ACHN (cell line): ENCODE measurements at regions not wholly inside any gene's neighbourhood (a gene's known extent, or its start where the extent isn't known, plus 50 kb on each side); places are given as distances from the start of the nearest gene placed in this dataset.

ENCODE experiments used
- DNase-seq: peaks from one replicate; pipeline ENCODE4 v3.0.0-alpha.2; 2015
- in situ Hi-C: cut with HindIII; loops from 2 replicates; pipeline ENCODE4 v1.10.0; 2017; ENCODE audit warnings: low sequenced_read_pairs, low pct_ligation_motif_present, low pct_unique_long_range_greater_than_20kb

GRCh38 chr5:18944771-18945170, 1043.2 kb downstream of the CDH18 start:
- no peak for DNase-seq
- in situ Hi-C loops = no loop called here

- no peak for DNase-seq
- in situ Hi-C loops = no loop called here
Measured at GRCh38 chr5:18954239-18954638, 1033.8 kb downstream of the CDH18 start.

DNA sequence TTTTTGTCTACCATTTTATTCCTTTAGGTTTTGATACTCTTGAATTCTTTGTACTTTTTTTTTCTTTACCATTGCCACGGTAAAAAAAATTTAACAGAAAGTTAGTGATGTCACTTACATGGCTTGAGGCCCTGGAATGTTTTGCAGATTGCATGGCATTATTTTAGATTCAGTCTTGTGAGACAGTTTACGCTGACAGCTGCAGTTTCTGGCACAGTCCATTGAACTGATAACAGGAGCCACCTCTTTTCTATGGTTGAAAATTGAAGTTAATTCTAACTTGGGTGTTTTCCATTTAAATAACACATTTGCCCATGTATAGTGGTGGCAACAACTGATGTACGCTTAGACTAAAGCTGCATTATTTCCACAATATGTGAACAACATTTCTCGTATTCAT, 1028.5 kb downstream of the CDH18 start:
- in situ Hi-C loops = no loop called here
- DNase-seq = no peak

- in situ Hi-C loops = no loop called here
- DNase-seq = no peak
Measured at GRCh38 chr5:18961234-18961633, 1026.8 kb downstream of the CDH18 start.

DNA sequence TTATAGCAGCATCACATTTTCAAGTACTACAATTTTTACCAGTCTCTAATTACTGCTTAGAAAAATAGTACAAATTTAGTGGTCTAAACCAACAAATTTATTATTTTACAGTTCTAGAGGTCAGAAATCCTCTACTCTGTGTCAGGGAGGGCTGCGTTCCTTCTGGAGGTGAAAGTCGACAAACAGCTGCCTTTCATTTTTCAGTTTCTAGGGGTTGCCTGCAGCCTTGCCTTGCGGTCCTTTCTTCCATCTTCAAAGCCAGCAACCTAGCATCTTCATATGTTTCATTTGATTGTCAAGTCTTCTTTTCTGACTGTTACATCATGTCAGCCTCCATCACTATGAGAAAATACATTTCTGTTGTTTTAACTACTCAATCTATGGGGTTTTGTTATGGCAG, 1022.1 kb downstream of the CDH18 start:
- in situ Hi-C loops = no loop called here
- no peak for DNase-seq

DNA sequence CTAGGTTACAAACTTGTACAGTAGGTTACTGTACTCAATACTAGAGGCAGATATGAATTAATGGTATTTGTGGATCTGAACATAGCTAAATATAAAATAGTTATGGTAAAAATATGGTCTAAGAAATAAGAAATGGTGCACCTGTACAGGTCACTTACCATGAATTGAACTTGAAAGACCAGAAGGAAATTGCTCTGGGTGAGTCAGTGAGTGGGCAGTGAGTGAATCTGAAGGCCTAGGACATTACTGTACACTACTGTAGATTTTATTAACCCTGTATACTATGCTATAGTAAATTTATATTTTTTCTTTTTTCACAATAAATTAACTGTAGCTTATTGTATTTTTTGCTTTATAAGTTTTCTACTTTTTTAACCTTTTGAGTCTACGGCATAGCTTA, 1020.4 kb downstream of the CDH18 start:
- no peak for DNase-seq
- in situ Hi-C loops = no loop called here

GRCh38 chr5:18968966-18969365, 1019.0 kb downstream of the CDH18 start:
- no peak for DNase-seq
- in situ Hi-C loops = no loop called here

DNA sequence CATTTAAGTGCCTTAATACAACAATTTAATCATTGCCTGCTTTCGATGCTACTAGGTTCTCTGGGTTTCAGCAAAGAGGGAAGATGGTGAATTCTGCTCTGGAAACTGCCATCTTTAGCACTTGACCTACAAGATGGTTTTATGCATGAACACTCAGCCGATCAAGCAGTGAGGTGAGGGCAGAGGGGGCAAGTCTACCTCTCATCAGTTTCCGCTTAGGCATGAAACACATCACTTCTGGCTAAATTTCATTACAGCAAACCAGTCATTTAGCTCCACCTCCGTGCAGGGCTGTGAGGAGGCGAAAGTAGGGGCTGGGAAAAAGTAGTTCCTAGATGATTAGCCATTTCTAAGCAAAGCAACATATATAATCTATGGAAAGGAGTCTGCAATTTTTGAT, 1018.0 kb downstream of the CDH18 start:
- no peak for DNase-seq
- in situ Hi-C loops = no loop called here

- in situ Hi-C loops = no loop called here
- no peak for DNase-seq
Measured at GRCh38 chr5:18972177-18972576, 1015.8 kb downstream of the CDH18 start.

DNA sequence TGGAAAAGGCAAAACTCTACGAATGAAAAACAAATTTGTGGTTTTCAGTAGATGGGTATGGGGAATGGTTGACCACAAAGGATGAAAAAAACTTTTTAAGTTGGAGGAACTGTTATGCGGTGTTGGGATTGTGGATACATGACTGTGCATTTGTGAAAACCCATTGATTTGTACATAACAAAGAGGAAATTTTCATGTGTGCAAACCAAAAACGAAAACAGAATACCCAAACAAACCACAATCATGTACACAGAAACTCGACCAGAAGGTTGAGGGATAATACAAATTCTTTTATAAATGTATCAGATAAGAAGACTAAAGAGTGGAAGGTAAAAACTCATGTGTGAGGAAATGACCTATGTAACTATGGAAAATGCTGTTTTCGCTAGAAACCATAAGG, 1012.4 kb downstream of the CDH18 start:
- in situ Hi-C loops = no loop called here
- no peak for DNase-seq

DNA sequence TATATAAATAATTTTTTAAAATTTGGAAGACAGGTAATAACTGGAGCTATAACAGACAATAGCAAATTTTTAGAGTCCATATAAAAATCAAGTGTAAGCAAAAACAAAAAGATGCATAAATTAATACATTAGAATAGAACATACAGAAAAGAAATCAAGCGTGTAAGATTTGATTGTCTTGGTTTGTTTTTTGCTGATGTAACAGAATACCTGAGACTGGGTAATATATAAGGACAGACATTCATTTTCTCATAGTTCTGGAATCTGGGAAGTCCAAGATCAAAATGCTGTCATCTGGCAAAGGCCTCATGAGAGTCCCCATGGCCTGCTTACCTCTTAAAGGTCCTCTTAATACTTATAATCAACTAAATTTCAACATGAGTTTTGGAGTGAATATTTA, 1010.1 kb downstream of the CDH18 start:
- no peak for DNase-seq

DNA sequence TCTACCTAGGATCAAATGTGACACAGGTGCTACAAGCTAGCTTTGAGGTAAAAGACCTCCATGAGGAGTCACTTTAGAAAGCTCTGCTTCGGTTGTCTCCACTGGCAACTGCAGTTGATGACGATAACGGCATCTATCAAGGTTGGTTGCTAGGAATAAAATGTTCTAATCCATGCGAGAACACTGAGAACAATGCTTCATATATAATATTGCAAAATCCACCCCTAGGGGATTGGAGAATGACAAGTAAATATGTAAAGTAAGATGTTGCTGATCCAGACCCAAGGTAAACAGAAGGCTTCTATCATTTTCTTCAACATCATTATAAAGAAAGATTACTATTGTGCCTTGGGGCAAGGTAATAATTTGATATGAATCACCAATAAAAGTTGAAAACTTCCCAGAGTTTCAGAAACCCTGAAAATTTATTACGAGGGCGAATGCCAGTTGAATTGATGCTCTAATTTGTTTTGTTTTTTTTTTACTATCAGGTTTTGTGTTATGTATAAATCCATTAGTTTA, 1003.4 kb downstream of the CDH18 start:
- in situ Hi-C loops = no loop called here
- DNase-seq = no peak

More for the DNA sequence above, 1010.1 kb downstream of the CDH18 start:
- in situ Hi-C loops = no loop called here

DNA sequence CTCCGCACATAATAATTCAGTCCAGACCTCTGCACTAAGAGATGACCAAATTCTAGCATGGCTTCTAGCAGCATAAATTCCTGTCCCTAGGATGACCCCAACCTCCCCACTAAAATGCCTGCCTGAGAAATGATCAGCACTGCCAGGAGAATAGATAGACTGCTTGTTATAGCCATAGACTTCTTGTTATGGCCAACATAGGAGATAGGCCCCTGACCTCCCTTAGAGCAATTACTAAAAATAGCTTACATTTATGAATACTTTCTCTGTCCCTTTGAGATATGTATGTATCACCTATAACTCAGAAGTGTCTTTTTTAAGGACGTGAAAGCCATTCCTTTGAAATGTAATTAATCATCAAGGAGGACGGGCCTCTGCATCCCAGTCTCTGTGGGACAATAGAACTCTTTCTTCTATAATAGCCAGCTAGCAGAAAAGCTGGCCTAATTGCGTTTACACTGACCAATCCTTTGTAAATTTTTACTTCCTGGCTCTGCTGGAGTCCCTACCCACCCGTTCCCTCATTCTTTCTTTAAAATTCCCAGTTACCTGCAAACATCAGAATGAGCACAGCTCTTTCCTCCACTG, 1002.7 kb downstream of the CDH18 start:
- no peak for DNase-seq
- in situ Hi-C loops = no loop called here

DNA sequence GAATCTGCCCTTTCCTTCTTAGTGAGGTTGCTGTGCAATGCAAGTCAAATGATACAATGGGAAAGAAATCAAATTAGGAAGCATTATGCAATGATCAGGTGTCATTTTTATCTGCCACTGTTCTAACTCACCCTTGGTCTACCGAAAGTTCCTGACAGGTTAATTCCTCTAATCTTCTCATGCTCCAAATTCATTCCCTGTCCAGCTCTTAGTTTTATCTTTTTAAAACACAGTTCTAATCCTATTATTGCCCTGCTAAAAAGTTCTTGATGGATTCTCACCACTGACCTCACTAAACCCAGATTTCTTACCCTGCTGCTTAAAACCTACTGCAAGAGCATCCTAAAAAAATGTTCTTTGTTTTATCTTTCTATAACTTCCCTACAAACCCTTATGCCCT, 1000.9 kb downstream of the CDH18 start:
- DNase-seq = no peak
- in situ Hi-C loops = no loop called here

DNA sequence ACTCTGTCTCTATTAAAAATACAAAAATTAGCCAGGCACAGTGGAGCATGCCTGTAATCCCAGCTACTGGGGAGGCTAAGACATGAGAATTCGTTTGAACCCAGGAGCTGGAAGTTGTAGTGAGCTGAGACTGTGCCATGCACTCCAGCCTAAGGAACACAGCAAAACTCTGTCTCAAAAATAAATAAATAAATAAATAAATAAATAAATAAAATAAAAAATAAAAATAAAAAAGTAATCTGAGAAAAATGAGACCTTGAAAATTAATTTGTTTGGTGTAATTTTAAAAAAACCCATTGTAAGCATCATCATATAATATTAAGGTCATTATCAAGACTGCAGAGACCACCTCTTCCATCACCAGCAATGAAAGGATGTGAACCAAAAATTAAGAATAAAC, 997.1 kb downstream of the CDH18 start:
- no peak for DNase-seq
- in situ Hi-C loops = no loop called here

DNA sequence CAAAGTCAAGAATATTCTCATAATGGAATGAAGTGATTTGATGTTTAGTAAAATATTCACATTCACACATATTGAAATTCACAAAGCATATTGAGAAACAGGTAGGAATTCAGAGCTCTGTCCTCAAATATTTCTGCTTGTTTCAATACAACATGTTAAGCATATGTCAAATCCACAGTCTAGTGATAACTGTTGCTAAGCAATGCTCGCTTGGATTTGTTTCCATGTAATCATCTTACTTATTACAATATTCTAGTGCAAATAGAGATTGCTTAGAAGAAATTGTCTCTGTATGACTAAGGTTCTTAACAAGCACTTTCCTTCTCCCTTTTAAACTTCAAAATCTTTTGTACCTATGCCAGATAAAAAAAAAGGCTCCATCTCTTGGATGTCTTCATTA, 995.7 kb downstream of the CDH18 start:
- in situ Hi-C loops = no loop called here
- DNase-seq = no peak

GRCh38 chr5:18999478-18999877, 988.5 kb downstream of the CDH18 start:
- no peak for DNase-seq
- in situ Hi-C loops = no loop called here

DNA sequence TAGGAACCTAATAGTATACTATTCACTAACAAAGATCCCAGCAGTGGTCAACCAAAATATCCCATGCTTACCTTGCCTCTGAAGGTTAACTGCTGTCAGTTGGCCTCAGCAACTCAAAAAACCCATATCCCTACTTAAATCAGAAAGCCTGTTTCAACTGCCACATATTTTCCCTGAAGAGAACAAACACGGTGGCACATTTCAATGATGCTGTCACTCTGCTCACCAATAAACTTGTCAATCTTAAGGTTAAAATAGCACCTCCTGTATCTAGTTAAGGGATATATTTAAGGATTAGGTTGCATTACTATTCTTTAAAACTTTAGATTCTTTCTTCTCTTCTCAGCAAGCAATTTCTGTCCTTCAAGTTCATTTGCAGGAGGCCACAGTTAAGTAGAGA, 986.9 kb downstream of the CDH18 start:
- in situ Hi-C loops = no loop called here
- DNase-seq = no peak

- in situ Hi-C loops = no loop called here
- DNase-seq = no peak
Measured at GRCh38 chr5:19001539-19001938, 986.5 kb downstream of the CDH18 start.

- no peak for DNase-seq
Measured at GRCh38 chr5:19002111-19002510, 985.9 kb downstream of the CDH18 start.

DNA sequence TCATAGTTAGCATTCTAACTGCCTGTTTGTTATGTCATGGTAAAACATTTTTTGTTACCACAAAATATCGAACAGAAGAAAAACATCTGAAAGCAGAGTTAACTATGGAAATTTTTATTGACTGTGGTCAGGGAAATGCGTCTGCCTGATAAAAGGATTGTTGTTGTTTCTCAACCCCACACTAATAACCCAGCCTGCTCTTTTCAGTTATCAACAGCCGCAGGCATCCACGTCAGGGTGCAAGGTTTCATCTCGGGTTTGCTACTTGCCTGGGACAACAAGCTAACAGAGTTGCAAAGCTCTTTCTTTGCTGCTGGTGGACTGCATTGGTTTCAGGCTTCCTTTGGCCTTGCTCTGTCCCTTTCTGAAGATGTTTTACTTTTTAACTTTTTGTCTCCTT, 969.2 kb downstream of the CDH18 start:
- in situ Hi-C loops = no loop called here
- DNase-seq = no peak

More at GRCh38 chr5:19002111-19002510, 985.9 kb downstream of the CDH18 start:
- in situ Hi-C loops = no loop called here
